ENCODE measurements at regions not wholly inside any gene's neighbourhood (a gene's known extent, or its start where the extent isn't known, plus 50 kb on each side); places are given as distances from the start of the nearest gene placed in this dataset.

- H3K27me3 ChIP-seq, result no peaks in the 10 kb centered on the region
- no peak overlapping the region for H3K27ac ChIP-seq
- no peak for TF ChIP-seq CTCF (IDR thresholded peaks at IDR 0.05)
- no peak for DNase-seq (ENCODE audit: low spot score in 2 of 2)
- intact Hi-C loops (cut with DNase I), result no loop called here
- no peaks in the 10 kb centered on the region for H3K36me3 ChIP-seq
- no peaks in the 10 kb centered on the region for H3K9me3 ChIP-seq
- H3K4me3 ChIP-seq, result no peak overlapping the region
- H3K4me1 ChIP-seq, result no peaks in the 10 kb centered on the region
These were observed 159.1 kb upstream of the PPP2R2B start for GRCh38 chr5:147037515-147038205.

- no peak overlapping the region for H3K27ac ChIP-seq
- TF ChIP-seq CTCF (IDR thresholded peaks at IDR 0.05), result no peak
- no peaks in the 10 kb centered on the region for H3K9me3 ChIP-seq
- H3K4me3 ChIP-seq, result no peak overlapping the region
- no peak for DNase-seq (ENCODE audit: low spot score in 2 of 2)
- intact Hi-C loops (cut with DNase I), result no loop called here
- no peaks in the 10 kb centered on the region for H3K36me3 ChIP-seq
- no peaks in the 10 kb centered on the region for H3K27me3 ChIP-seq
- H3K4me1 ChIP-seq, result no peaks in the 10 kb centered on the region
These were observed 162.3 kb upstream of the PPP2R2B start for GRCh38 chr5:147040856-147041255.

DNA sequence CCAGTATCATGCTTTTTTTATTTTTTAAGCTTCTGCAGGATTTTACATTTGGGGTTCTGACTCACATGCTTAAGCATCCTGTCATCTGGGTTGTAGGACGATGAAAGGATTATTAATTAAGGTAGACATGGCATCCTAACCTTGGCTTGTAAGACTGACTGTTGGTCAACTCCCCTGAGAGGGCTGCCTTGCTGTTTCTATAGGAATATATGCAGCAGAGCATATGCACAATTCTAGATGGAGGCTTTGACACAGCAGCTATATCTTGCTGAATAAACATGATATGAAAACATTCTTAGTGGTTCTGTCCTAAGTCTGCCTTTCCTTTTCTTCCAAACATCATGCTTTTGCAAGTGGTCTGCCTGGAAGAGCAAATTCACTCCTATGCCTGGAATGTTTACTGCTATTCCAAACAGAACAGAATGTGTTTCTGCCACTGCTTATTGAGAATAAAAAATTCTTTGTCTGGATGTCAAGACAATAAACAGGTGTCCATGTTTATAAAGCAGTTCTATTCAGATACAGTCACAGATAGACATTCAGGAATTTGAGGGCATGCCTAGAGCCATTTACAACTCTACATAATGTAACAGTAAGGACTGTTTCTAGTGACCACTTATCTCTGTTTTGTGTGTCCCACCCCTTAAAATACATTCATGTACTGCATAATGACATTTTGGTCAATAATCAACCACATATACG is 166.2 kb upstream of the PPP2R2B start:
- no peaks in the 10 kb centered on the region for H3K36me3 ChIP-seq
- no peak overlapping the region for H3K4me3 ChIP-seq
- no peak for DNase-seq (ENCODE audit: low spot score in 2 of 2)
- no peaks in the 10 kb centered on the region for H3K9me3 ChIP-seq
- no peaks in the 10 kb centered on the region for H3K27me3 ChIP-seq
- H3K27ac ChIP-seq, result no peak overlapping the region
- no peaks in the 10 kb centered on the region for H3K4me1 ChIP-seq
- intact Hi-C loops (cut with DNase I), result no loop called here
- no peak for TF ChIP-seq CTCF (IDR thresholded peaks at IDR 0.05)

DNA sequence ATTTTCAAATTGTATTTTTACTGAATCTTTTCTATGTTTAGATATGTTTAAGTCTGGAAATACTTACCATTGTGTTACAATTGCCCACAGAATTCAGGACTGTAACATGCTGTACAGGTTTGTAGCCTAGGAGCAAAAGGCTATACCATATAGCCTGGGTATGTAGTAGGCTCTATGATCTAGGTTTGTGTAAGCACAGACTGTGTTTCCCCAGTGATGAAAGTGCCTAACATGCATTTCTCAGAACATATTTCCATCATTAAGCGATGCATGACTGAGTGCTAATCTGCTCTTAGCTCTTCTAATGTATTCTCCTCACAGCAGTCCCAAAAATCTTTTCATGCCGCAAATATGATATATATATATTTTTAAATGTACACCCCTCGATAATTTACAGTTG is 166.7 kb upstream of the PPP2R2B start:
- Histone ChIP-seq H3K27me3 (no peaks in the 10 kb centered on the region), H3K27ac (no peak overlapping the region), H3K36me3 (no peaks in the 10 kb centered on the region), H3K4me1 (no peaks in the 10 kb centered on the region), H3K4me3 (no peak overlapping the region), H3K9me3 (no peaks in the 10 kb centered on the region)
- intact Hi-C loops (cut with DNase I), result no loop called here
- no peak for TF ChIP-seq CTCF (IDR thresholded peaks at IDR 0.05)
- no peak for DNase-seq (ENCODE audit: low spot score in 2 of 2)

- H3K4me1 ChIP-seq, result no peaks in the 10 kb centered on the region
- no peak overlapping the region for H3K27ac ChIP-seq
- no peaks in the 10 kb centered on the region for H3K36me3 ChIP-seq
- no peak for TF ChIP-seq CTCF (IDR thresholded peaks at IDR 0.05)
- H3K9me3 ChIP-seq, result no peaks in the 10 kb centered on the region
- no peak for DNase-seq (ENCODE audit: low spot score in 2 of 2)
- intact Hi-C loops (cut with DNase I), result no loop called here
- H3K27me3 ChIP-seq, result no peaks in the 10 kb centered on the region
- no peak overlapping the region for H3K4me3 ChIP-seq
These were observed 167.7 kb upstream of the PPP2R2B start for GRCh38 chr5:147046281-147046680.
